Neural crest cell (in vitro differentiated cells): ENCODE measurements at regions not wholly inside any gene's neighbourhood (a gene's known extent, or its start where the extent isn't known, plus 50 kb on each side); places are given as distances from the start of the nearest gene placed in this dataset.

ENCODE experiments used
- DNase-seq: peaks from one replicate; pipeline ENCODE4 v3.0.0; 2021; ENCODE audit warnings: low read depth, mixed read lengths, low spot score
- H3K27ac Mint-ChIP-seq: one replicate; pipeline ENCODE4 v1.8.0; 2021; ENCODE audit warnings: mild to moderate bottlenecking, mixed read lengths; ENCODE audit not compliant: unreplicated experiment
- H3K27me3 Mint-ChIP-seq: 2 replicates; pipeline ENCODE4 v1.8.0; 2021; ENCODE audit warnings: low read depth, mild to moderate bottlenecking, mixed read lengths
- H3K36me3 Mint-ChIP-seq: 2 replicates; pipeline ENCODE4 v1.8.0; 2021; ENCODE audit warnings: low read depth, mild to moderate bottlenecking, mixed read lengths
- H3K4me1 Mint-ChIP-seq: 2 replicates; pipeline ENCODE4 v1.8.0; 2021; ENCODE audit warnings: mixed read lengths
- H3K4me3 Mint-ChIP-seq: one replicate; pipeline ENCODE4 v1.8.0; 2021; ENCODE audit warnings: mild to moderate bottlenecking, mixed read lengths
- H3K9me3 Mint-ChIP-seq: 2 replicates; pipeline ENCODE4 v1.8.0; 2021; ENCODE audit warnings: mixed read lengths
- TF ChIP-seq, protein P1 (sequence below): fragments of 200-600 bp; sonication (generic); conservative IDR thresholded peaks from 2 replicates; pipeline ENCODE4 v1.5.0; 2021; ENCODE audit warnings: antibody characterized with exemption, mild to moderate bottlenecking

DNA sequence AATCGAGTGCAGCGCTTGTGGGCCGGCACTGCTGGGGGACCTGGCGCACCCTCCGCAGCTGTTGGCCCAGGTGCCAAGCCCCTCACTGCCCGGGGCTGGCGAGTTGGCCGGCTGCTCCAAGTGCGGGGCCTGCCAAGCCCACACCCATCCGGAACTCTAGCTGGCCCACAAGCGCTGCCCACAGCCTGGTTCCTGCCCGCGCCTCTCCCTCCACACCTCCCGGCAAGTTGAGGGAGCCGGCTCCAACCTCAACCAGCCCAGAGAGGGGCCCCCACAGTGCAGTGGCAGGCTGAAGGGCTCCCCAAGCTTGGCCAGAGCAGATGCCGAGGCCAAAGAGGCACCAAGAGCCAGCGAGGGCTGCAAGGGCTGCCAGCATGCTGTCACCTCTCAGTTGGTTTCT lies 73.4 kb downstream of the PLXNA1 start:
- Mint-ChIP-seq H3K9me3 (peaks cover 11% of the 10 kb centered on the region), H3K4me3 (no peak overlapping the region), H3K27ac (no peak overlapping the region), H3K4me1 (no peaks in the 10 kb centered on the region), H3K27me3 (no peaks in the 10 kb centered on the region), H3K36me3 (peaks cover 4% of the 10 kb centered on the region)
- DNase-seq, result no peak
- TF ChIP-seq, protein P1, sequence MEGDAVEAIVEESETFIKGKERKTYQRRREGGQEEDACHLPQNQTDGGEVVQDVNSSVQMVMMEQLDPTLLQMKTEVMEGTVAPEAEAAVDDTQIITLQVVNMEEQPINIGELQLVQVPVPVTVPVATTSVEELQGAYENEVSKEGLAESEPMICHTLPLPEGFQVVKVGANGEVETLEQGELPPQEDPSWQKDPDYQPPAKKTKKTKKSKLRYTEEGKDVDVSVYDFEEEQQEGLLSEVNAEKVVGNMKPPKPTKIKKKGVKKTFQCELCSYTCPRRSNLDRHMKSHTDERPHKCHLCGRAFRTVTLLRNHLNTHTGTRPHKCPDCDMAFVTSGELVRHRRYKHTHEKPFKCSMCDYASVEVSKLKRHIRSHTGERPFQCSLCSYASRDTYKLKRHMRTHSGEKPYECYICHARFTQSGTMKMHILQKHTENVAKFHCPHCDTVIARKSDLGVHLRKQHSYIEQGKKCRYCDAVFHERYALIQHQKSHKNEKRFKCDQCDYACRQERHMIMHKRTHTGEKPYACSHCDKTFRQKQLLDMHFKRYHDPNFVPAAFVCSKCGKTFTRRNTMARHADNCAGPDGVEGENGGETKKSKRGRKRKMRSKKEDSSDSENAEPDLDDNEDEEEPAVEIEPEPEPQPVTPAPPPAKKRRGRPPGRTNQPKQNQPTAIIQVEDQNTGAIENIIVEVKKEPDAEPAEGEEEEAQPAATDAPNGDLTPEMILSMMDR, result no peak

DNA sequence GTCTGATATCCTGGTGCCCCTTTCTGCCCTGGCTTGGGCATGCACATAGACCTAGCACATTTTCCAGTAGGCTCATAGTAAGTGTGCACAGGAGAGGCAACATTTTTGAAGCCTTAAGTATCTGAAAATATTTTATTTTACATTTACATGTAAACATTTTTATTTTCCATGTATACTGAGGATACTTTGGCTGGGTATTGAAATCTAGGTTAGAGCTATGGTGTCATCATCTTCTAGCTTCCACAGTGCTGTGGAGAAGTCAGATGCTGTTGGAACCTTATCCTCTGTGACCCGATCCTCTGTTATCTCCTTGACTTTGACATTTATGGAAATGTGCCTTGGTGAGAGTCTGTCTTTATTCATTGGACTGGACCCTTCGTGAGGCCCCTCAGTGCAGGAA lies 74.1 kb downstream of the PLXNA1 start:
- no peak overlapping the region for H3K27ac Mint-ChIP-seq
- no peak overlapping the region for H3K4me3 Mint-ChIP-seq
- peaks cover 4% of the 10 kb centered on the region for H3K36me3 Mint-ChIP-seq
- no peak for DNase-seq
- TF ChIP-seq, protein P1, result no peak
- no peaks in the 10 kb centered on the region for H3K4me1 Mint-ChIP-seq
- H3K27me3 Mint-ChIP-seq, result peaks cover 2% of the 10 kb centered on the region
- H3K9me3 Mint-ChIP-seq, result peaks cover 11% of the 10 kb centered on the region

DNA sequence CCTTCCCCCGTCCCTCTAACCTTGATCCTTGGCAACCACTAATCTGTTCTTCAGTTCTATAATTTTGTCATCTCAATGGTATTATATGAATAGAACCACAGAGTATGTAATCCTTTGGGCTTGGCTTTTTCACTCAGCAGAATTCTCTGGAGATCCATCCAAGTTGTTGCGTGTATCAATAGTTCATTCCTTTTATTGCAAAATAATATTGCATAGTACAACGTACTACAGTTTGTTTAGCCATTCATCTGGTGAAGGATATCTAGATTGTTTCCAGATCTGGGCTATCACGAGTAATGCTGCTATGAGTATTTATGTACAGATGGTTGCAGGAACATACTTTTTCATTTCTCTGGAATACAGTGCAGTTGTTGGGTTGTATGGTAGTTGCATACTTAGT lies 76.2 kb downstream of the PLXNA1 start:
- peaks cover 2% of the 10 kb centered on the region for H3K27me3 Mint-ChIP-seq
- no peak overlapping the region for H3K27ac Mint-ChIP-seq
- H3K4me3 Mint-ChIP-seq, result no peak overlapping the region
- peaks cover 4% of the 10 kb centered on the region for H3K36me3 Mint-ChIP-seq
- no peaks in the 10 kb centered on the region for H3K4me1 Mint-ChIP-seq
- peaks cover 11% of the 10 kb centered on the region for H3K9me3 Mint-ChIP-seq
- TF ChIP-seq, protein P1, result no peak
- no peak for DNase-seq

DNA sequence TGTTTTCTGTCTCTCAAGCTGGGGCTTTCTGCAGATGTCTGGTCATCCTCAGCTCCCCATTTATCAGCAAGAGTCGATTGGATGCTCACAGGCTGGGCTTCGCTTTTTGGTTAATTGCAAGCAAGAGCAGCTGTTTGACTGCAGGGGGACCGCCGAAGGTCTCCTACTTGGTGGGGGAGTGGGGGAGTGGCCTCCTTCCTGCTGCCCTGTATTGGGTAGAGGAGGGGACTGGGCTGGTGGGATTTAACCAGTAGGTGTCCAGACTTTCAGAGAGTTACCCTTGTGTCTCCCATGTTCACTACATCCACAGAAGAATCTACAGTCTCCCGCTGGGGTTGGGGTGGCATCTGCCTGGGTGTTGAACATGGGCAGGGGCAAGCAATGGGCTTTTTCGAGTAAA lies 78.7 kb downstream of the PLXNA1 start:
- TF ChIP-seq, protein P1, result no peak
- Mint-ChIP-seq H3K4me1 (no peaks in the 10 kb centered on the region), H3K36me3 (peaks cover 4% of the 10 kb centered on the region), H3K4me3 (no peak overlapping the region), H3K9me3 (peaks cover 8% of the 10 kb centered on the region), H3K27ac (no peak overlapping the region), H3K27me3 (peaks cover 2% of the 10 kb centered on the region)
- no peak for DNase-seq

DNA sequence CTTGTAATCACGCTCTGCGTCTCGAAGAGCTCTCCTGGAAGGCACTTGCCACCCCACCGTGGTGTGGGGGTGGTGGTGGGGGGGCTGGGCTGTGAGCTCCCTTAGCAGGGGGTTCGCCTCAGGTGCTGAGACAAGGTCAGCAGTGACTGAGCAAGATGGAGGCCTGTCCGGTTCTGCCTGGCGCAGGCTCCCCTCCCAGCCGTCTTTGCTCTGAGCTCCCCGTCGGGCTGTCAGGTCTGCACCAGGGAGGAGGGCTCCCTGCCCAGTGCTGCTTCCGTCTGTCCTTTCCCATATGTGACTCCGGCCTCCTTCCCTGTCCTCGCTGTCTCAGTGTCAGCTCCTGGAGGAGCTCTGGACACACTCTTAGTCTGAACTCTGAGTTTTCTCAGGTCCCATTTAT lies 80.0 kb downstream of the PLXNA1 start:
- H3K4me1 Mint-ChIP-seq, result no peaks in the 10 kb centered on the region
- H3K36me3 Mint-ChIP-seq, result no peaks in the 10 kb centered on the region

More for the DNA sequence above, 80.0 kb downstream of the PLXNA1 start:
- Mint-ChIP-seq H3K4me3 (no peak overlapping the region), H3K27ac (no peak overlapping the region), H3K9me3 (peaks cover 3% of the 10 kb centered on the region), H3K27me3 (peaks cover 2% of the 10 kb centered on the region)
- DNase-seq, result no peak
- TF ChIP-seq, protein P1, result no peak
